ENCODE measurements at regions not wholly inside any gene's neighbourhood (a gene's known extent, or its start where the extent isn't known, plus 50 kb on each side); places are given as distances from the start of the nearest gene placed in this dataset.
A peak's percentile ranks its signal among the peaks of the same experiment; 100 is the strongest.

DNA sequence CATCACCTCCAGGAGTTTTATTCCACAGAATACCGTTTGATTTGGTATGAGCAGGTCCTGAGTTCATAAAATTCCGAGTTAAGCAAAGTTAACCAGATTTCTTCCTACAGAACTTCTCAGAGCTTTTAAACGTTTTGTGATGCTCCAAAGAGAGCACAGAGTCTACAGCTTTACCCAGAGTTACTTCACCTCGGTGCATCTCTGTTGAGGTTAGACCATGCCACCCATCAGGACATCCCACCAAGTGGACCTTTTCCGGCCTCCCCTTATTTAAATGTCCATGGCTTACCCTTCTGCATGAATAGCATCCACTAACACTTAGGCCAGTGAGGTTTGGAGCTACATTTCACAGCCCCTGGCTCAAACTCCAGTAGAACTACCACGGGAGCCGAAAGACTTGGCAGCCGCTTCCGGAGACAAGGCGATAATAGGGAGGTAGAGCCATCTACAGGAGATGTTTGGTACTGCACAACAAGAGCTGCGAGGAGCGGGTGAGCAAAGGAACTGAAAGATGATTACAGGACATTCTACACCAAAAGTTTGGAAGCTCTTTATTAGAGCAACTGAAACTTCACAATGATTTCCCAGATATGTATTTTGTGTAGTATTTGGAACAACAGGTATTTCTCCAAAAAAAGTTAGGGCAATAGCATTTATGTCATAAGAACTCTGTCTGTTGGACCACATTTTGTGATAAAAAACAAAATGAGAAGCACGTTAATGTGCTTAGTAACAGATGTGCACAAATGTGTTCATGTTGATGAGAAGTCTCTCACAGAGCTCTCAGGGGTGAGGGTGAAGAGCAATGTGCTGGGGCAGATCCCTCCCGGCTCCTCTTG, 174.7 kb downstream of the HERPUD2 start:
- no peak overlapping the region for H3K4me3 ChIP-seq (ENCODE audit: low read depth, low read length)
- peak; percentile 78 for DNase-seq (ENCODE audit: low read depth)

DNA sequence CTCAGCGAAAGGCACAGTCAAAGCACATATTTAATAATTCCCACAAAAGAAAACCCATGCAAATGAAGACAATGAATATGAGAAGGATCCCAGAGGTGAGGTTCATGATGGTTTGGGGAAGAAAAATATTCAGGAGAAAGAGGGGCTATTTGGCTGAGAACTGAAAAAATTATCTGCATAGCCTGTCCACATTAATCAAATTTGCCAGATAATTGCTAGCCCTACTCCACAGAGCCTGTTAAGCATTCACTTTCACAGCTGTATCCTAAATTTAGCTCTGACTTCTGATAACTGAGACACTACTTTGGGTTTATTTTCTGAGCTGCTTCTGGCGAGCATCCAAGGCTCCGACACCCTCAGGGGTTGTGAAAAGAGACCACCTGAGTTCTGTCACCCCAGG, 176.2 kb downstream of the HERPUD2 start:
- no peak overlapping the region for H3K4me3 ChIP-seq (ENCODE audit: low read depth, low read length)
- TF ChIP-seq, protein P1, sequence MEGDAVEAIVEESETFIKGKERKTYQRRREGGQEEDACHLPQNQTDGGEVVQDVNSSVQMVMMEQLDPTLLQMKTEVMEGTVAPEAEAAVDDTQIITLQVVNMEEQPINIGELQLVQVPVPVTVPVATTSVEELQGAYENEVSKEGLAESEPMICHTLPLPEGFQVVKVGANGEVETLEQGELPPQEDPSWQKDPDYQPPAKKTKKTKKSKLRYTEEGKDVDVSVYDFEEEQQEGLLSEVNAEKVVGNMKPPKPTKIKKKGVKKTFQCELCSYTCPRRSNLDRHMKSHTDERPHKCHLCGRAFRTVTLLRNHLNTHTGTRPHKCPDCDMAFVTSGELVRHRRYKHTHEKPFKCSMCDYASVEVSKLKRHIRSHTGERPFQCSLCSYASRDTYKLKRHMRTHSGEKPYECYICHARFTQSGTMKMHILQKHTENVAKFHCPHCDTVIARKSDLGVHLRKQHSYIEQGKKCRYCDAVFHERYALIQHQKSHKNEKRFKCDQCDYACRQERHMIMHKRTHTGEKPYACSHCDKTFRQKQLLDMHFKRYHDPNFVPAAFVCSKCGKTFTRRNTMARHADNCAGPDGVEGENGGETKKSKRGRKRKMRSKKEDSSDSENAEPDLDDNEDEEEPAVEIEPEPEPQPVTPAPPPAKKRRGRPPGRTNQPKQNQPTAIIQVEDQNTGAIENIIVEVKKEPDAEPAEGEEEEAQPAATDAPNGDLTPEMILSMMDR (IDR thresholded peaks at IDR 0.05; ENCODE audit: low read depth, low read length), result no peak
- TF ChIP-seq POLR2A (IDR thresholded peaks at IDR 0.05; ENCODE audit: extremely low read depth, insufficient read length), result no peak
- TF ChIP-seq, protein P2, sequence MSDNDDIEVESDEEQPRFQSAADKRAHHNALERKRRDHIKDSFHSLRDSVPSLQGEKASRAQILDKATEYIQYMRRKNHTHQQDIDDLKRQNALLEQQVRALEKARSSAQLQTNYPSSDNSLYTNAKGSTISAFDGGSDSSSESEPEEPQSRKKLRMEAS (IDR thresholded peaks at IDR 0.05; ENCODE audit: low read depth, low read length), result no peak
- no peak for TF ChIP-seq MYC (IDR thresholded peaks at IDR 0.05; ENCODE audit: low read depth, low read length)
- DNase-seq (ENCODE audit: low read depth), result no peak

More for the DNA sequence above, 174.7 kb downstream of the HERPUD2 start:
- TF ChIP-seq, protein P1 (IDR thresholded peaks at IDR 0.05; ENCODE audit: low read depth, low read length), result peak; percentile 95
- TF ChIP-seq, protein P2 (IDR thresholded peaks at IDR 0.05; ENCODE audit: low read depth, low read length), result no peak

DNA sequence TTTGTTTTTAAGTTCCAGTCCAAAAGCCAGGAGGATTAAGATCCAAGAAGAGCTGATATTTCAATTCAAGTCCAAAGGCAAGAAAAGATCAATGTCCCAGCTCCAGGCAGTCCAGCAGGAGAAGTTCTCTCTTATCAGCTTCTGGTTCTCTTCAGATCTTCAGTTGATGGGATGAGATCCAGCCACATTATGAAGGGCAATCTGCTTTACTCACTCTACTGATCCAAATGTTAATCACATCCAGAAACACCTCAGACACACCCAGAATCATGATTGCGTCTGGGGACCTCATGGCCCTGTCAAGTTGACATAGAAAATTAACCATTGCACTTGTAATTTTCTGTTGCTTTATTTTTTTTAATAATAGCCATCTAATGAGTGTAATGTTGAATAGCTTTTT, 178.4 kb downstream of the HERPUD2 start:
- no peak for DNase-seq (ENCODE audit: low read depth)
- H3K4me3 ChIP-seq (ENCODE audit: low read depth, low read length), result no peak overlapping the region
- no peak for TF ChIP-seq POLR2A (IDR thresholded peaks at IDR 0.05; ENCODE audit: extremely low read depth, insufficient read length)
- TF ChIP-seq, protein P1 (IDR thresholded peaks at IDR 0.05; ENCODE audit: low read depth, low read length), result no peak
- no peak for TF ChIP-seq MYC (IDR thresholded peaks at IDR 0.05; ENCODE audit: low read depth, low read length)
- TF ChIP-seq, protein P2 (IDR thresholded peaks at IDR 0.05; ENCODE audit: low read depth, low read length), result no peak

DNA sequence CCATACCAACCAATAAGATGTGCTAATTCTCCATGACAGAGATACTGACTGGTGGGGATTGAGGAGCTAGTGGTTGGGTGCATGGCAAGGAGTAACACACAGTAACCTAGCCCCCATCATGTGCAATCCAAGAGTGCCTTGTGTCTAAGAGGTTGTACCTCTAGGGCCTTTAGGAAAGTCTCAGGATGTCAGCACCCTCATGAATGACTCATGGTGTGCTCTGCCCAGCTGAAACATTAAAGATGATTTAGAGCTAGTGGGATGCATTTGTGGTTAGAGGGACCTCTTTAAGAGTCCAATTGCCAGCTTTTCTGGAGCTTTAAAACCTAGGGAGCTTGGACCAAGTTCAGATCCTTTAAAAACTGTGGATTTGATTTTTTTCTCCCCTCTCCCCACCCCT, 181.1 kb downstream of the HERPUD2 start:
- no peak overlapping the region for H3K4me3 ChIP-seq (ENCODE audit: low read depth, low read length)
- TF ChIP-seq, protein P2 (IDR thresholded peaks at IDR 0.05; ENCODE audit: low read depth, low read length), result no peak
- TF ChIP-seq POLR2A (IDR thresholded peaks at IDR 0.05; ENCODE audit: extremely low read depth, insufficient read length) (no peak), MYC (IDR thresholded peaks at IDR 0.05; ENCODE audit: low read depth, low read length) (no peak)
- TF ChIP-seq, protein P1 (IDR thresholded peaks at IDR 0.05; ENCODE audit: low read depth, low read length), result no peak
- no peak for DNase-seq (ENCODE audit: low read depth)

DNA sequence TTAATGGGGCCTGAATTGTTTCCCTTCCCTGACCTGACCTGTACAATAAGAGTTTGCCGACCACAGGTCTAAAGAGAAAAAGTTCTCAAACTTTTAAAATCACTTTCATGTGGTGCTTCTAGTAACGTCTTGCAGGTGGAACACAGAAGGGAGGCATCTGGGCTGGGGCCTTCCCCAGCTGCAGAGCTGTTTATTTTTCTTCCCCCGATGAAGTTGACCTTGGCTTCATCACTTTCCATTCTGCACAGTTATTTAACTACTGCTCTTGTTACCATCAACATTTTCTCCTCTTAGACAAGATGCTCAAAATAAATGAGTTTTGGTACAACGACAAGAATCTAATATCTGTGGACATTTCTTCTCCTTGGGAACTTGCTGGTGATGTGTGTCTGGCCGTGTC, 181.7 kb downstream of the HERPUD2 start:
- DNase-seq (ENCODE audit: low read depth), result no peak
- H3K4me3 ChIP-seq (ENCODE audit: low read depth, low read length), result no peak overlapping the region
- TF ChIP-seq POLR2A (IDR thresholded peaks at IDR 0.05; ENCODE audit: extremely low read depth, insufficient read length), result no peak
- TF ChIP-seq, protein P2 (IDR thresholded peaks at IDR 0.05; ENCODE audit: low read depth, low read length), result no peak
- TF ChIP-seq, protein P1 (IDR thresholded peaks at IDR 0.05; ENCODE audit: low read depth, low read length), result no peak
- TF ChIP-seq MYC (IDR thresholded peaks at IDR 0.05; ENCODE audit: low read depth, low read length), result no peak

All from NB4 (cell line).